Tibial nerve (tissue), 4 donors: ENCODE measurements at regions not wholly inside any gene's neighbourhood (a gene's known extent, or its start where the extent isn't known, plus 50 kb on each side); places are given as distances from the start of the nearest gene placed in this dataset.
"Not testable (repeated sequence)": the region's sequence is repeated elsewhere in the genome, so short reads cannot be mapped to it uniquely, and the experiment has no call there.

Experiments used
- DNase-seq, 2 donors: peaks; one replicate each; pipeline ENCODE4 v3.0.0-alpha.2; 2019; ENCODE audit warnings: low spot score in 2 of 2
- H3K27ac ChIP-seq, 4 donors: fragments of 200-600 bp; sonication (generic) in 3 of 4; one replicate each; pipeline ENCODE4 v1.5.1; 2017 to 2019; ENCODE audit warnings: mild to moderate bottlenecking in 1 of 4
- H3K27me3 ChIP-seq, 2 donors: fragments of 200-600 bp; sonication (generic) in 1 of 2; one replicate each; pipeline versions ENCODE4 v1.5.1 to v1.6.0; 2017 to 2019
- H3K36me3 ChIP-seq, 3 donors: fragments of 200-600 bp; sonication (generic); one replicate each; pipeline ENCODE4 v1.5.1; 2018 to 2019
- H3K4me1 ChIP-seq, 4 donors: fragments of 200-600 bp; sonication (generic) in 3 of 4; one replicate each; pipeline ENCODE4 v1.5.1; 2017 to 2019
- H3K4me3 ChIP-seq, 4 donors: fragments of 200-600 bp; sonication (generic) in 3 of 4; one replicate each; pipeline ENCODE4 v1.5.1; 2017 to 2019; ENCODE audit warnings: mild to moderate bottlenecking in 1 of 4, moderate library complexity in 1 of 4
- H3K9me3 ChIP-seq, 4 donors: fragments of 200-600 bp; sonication (generic) in 3 of 4; one replicate each; pipeline ENCODE4 v1.5.1; 2017 to 2019
- EP300 ChIP-seq, 2 donors: sonication (generic); formaldehyde crosslinking; IDR thresholded peaks; one replicate each; pipeline ENCODE4 v1.6.1; 2017; ENCODE audit warnings: antibody characterized with exemption in 2 of 2, mild to moderate bottlenecking in 1 of 2
- POLR2A ChIP-seq, 2 donors: fragments of 450-650 bp; IDR thresholded peaks; one replicate each; pipeline ENCODE4 v1.6.1; 2017; ENCODE audit warnings: antibody characterized with exemption in 2 of 2, mild to moderate bottlenecking in 2 of 2, moderate library complexity in 2 of 2
- WGBS, 2 donors: methylation state at CpG; one replicate each; pipeline ENCODE4 v1.1.5; 2018; 5-methylcytosine and 5-hydroxymethylcytosine counted together
- TF ChIP-seq, protein P1 (sequence below), 5 experiments: fragments of 200-600 bp in 3 of 5; fragments of 450-650 bp in 2 of 5; sonication (generic) in 3 of 5; IDR thresholded peaks; one replicate each; pipeline ENCODE4 v1.5.1; 2016 to 2019; ENCODE audit warnings: antibody characterized with exemption in 5 of 5, mild to moderate bottlenecking in 3 of 5, moderate library complexity in 2 of 5

DNA sequence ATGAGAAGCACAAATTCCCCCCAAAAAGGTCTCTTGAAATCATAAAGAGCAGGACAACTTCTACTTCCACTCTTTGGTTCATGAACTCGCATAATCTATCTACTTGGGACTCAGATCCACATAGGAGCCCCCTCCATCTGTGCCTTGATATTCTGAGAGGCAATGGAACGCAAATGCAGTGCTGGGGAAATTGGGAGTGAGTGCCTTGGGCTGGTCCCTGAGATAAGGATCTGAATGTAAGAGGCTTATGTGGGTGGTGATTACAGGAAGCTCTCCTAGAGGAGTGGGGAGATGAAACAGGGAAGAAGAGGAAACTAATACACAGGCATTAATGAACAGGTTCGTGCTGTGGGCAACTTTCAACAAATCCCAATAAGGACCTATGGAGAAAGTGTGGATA is 285.6 kb downstream of the RASEF start:
- Histone ChIP-seq H3K4me3 (no peak overlapping the region), H3K9me3 (no peaks in the 10 kb centered on the region), H3K4me1 (no peaks in the 10 kb centered on the region), H3K27me3 (no peaks in the 10 kb centered on the region), H3K27ac (no peak overlapping the region), H3K36me3 (no peaks in the 10 kb centered on the region)
- no peak for TF ChIP-seq EP300 (IDR thresholded peaks at IDR 0.05)
- TF ChIP-seq POLR2A (IDR thresholded peaks at IDR 0.05), result no peak
- TF ChIP-seq, protein P1, sequence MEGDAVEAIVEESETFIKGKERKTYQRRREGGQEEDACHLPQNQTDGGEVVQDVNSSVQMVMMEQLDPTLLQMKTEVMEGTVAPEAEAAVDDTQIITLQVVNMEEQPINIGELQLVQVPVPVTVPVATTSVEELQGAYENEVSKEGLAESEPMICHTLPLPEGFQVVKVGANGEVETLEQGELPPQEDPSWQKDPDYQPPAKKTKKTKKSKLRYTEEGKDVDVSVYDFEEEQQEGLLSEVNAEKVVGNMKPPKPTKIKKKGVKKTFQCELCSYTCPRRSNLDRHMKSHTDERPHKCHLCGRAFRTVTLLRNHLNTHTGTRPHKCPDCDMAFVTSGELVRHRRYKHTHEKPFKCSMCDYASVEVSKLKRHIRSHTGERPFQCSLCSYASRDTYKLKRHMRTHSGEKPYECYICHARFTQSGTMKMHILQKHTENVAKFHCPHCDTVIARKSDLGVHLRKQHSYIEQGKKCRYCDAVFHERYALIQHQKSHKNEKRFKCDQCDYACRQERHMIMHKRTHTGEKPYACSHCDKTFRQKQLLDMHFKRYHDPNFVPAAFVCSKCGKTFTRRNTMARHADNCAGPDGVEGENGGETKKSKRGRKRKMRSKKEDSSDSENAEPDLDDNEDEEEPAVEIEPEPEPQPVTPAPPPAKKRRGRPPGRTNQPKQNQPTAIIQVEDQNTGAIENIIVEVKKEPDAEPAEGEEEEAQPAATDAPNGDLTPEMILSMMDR (IDR thresholded peaks at IDR 0.05), result no peak
- no peak for DNase-seq
- 91 to 95% methylated on average over 3 of the region's 3 CpGs for WGBS, 2 donors

DNA sequence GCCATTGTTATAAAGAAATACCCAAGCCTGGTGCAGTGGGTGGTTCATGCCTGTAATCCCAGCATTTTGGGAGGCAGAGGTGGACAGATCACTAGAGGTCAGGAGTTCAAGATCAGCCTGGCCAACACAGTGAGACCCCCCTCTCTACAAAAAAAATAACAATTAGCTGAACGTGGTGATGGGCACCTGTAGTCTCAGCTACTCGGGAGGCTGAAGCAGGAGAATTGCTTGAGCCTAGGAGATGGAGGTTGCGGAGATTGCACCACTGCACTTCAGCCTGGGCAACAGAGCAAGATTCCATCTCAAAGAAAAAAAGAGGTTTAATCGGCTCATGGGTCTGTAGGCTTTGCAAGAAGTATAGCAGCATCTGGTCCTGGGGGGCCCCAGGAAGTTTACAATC is 284.0 kb downstream of the RASEF start:
- DNase-seq, H3K9me3 ChIP-seq: not testable (repeated sequence)
- WGBS, 2 donors, result 90 to 91% methylated on average over 4 of the region's 4 CpGs

DNA sequence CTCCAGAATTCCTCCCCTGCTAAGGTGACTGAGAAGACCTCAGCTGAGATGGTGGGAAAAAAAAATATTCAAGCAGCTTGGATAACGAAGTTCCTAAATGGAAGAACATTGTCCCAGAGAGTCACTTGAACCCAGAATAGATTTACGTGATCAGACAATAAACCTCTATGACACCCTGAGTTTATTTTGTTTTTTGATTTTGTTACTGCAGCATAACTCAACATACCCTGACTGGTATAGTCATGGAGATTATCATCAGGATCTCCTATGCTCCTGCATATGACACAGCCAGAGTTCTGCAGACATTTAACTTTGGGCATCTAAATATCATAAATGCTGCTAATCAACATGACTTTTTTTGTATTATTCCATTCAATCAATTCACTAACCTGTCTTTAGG is 282.9 kb downstream of the RASEF start:
- Histone ChIP-seq H3K36me3 (no peaks in the 10 kb centered on the region), H3K4me1 (no peaks in the 10 kb centered on the region), H3K27ac (no peak overlapping the region), H3K4me3 (no peak overlapping the region), H3K9me3 (no peaks in the 10 kb centered on the region), H3K27me3 (no peaks in the 10 kb centered on the region)
- 86 to 89% methylated on average over 2 of the region's 2 CpGs for WGBS, 2 donors
- DNase-seq, result no peak
- TF ChIP-seq EP300 (IDR thresholded peaks at IDR 0.05) (no peak), POLR2A (IDR thresholded peaks at IDR 0.05) (no peak)
- TF ChIP-seq, protein P1 (IDR thresholded peaks at IDR 0.05), result no peak

More for the DNA sequence above, 284.0 kb downstream of the RASEF start:
- not testable (repeated sequence) for H3K4me3 ChIP-seq, H3K27me3 ChIP-seq, H3K4me1 ChIP-seq, H3K36me3 ChIP-seq, H3K27ac ChIP-seq

DNA sequence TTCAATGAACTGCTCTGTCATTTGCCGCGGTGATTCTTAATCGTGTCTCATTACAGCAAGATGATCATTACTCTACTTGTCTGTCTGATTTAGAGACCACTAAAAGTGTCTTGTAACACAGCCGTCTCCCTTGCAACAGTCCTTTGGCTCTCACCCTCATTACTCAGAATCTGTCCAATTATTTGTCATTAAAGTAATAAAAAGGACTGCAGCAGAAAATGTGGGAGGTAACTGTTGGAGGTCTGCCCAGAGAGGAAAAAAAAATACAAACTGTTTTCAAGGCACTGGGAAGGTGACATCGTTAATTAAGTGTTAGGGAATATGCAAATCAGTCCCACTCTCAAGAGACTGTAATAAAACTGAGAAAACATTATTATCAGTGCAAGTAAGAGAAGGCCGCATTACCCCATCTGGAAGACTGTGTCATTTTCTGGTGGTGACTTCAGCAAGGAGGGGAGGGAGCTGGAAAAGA is 281.0 kb downstream of the RASEF start:
- H3K27me3 ChIP-seq, result no peaks in the 10 kb centered on the region
- no peaks in the 10 kb centered on the region for H3K4me1 ChIP-seq
- 40% methylated on average over 6 of the region's 6 CpGs for WGBS, 2 donors
- H3K9me3 ChIP-seq, result no peaks in the 10 kb centered on the region
- no peak overlapping the region for H3K4me3 ChIP-seq
- H3K27ac ChIP-seq, result no peak overlapping the region
- TF ChIP-seq EP300 (IDR thresholded peaks at IDR 0.05) (no peak), POLR2A (IDR thresholded peaks at IDR 0.05) (no peak)
- TF ChIP-seq, protein P1 (IDR thresholded peaks at IDR 0.05), result no peak
- DNase-seq, result no peak
- H3K36me3 ChIP-seq, result no peaks in the 10 kb centered on the region

DNA sequence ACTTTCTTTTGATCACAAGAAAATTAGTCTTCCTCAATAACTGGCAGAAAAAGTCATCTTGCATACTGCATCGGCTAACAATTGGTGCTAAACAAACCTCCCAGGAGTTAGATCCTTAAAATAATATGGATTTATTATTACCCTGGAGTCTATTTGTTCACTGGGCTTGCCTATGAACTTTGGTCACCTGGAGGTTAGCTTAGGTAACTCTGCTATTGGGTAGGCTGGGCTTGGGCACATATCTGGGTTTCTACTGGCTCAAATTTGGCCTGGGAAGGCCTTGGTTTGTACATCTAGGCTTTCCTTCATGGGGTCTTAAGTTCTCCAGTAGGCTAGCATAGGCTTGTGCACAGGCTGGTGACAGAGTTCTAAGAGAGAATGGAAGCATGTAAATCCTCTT is 279.9 kb downstream of the RASEF start:
- no peaks in the 10 kb centered on the region for H3K9me3 ChIP-seq
- WGBS, 2 donors, result 80 to 88% methylated on average over 1 of the region's 1 CpG
- no peaks in the 10 kb centered on the region for H3K36me3 ChIP-seq
- no peak for DNase-seq
- no peak overlapping the region for H3K27ac ChIP-seq
- H3K27me3 ChIP-seq, result no peaks in the 10 kb centered on the region
- no peak overlapping the region for H3K4me3 ChIP-seq
- H3K4me1 ChIP-seq, result no peaks in the 10 kb centered on the region
- TF ChIP-seq EP300 (IDR thresholded peaks at IDR 0.05) (no peak), POLR2A (IDR thresholded peaks at IDR 0.05) (no peak)
- TF ChIP-seq, protein P1 (IDR thresholded peaks at IDR 0.05), result no peak

DNA sequence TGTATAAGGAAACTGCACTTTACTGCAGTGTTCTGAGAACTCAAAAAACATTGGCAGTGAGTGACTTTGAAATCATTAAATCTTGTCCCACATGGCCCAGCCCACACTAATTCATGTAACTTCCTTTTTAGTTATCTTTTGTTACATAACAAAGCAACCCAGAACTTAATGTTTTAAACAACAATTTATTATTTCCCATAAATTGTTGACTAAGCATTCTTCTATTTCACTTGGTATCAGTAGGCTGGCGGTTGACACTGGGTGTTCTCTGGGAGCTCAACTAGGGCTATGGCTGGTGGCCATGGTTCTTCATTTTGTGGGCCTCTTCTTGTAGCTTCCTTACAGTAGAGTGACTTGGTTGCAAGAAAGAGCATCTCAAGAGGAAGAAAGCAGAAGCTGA is 278.4 kb downstream of the RASEF start:
- TF ChIP-seq, protein P1 (IDR thresholded peaks at IDR 0.05), result no peak
- no peak for TF ChIP-seq EP300 (IDR thresholded peaks at IDR 0.05)
- TF ChIP-seq POLR2A (IDR thresholded peaks at IDR 0.05), result no peak
- 88 to 97% methylated on average over 1 of the region's 1 CpG for WGBS, 2 donors
- Histone ChIP-seq H3K4me1 (no peaks in the 10 kb centered on the region), H3K27ac (no peak overlapping the region), H3K9me3 (no peaks in the 10 kb centered on the region), H3K4me3 (no peak overlapping the region), H3K27me3 (no peaks in the 10 kb centered on the region), H3K36me3 (no peaks in the 10 kb centered on the region)
- no peak for DNase-seq
